SKM-1 treated with dmso at 0.1 percent for 144 hours (cell line): ENCODE measurements at regions not wholly inside any gene's neighbourhood (a gene's known extent, or its start where the extent isn't known, plus 50 kb on each side); places are given as distances from the start of the nearest gene placed in this dataset.

Source experiments
- DNase-seq: peaks from one replicate; lab custom pipeline; 2025; ENCODE audit not compliant: unreplicated experiment; lab: John Stamatoyannopoulos, UW

GRCh38 chr22:49078076-49078710 is 749.5 kb downstream of the BRD1 start:
- no peak for DNase-seq

- DNase-seq, result no peak
These were observed 750.1 kb downstream of the BRD1 start for GRCh38 chr22:49077586-49077985.

GRCh38 chr22:49077036-49077393 is 750.7 kb downstream of the BRD1 start:
- DNase-seq, result no peak

GRCh38 chr22:49076300-49077035 is 751.2 kb downstream of the BRD1 start:
- no peak for DNase-seq

- DNase-seq, result no peak
These were observed 752.5 kb downstream of the BRD1 start for GRCh38 chr22:49075150-49075549.

- DNase-seq, result no peak
These were observed 753.7 kb downstream of the BRD1 start for GRCh38 chr22:49073873-49074417.

- DNase-seq, result no peak
These were observed 754.6 kb downstream of the BRD1 start for GRCh38 chr22:49072996-49073645.

GRCh38 chr22:49070501-49070900 is 757.2 kb downstream of the BRD1 start:
- DNase-seq, result no peak

- DNase-seq, result no peak
These were observed 758.7 kb downstream of the BRD1 start for GRCh38 chr22:49068861-49069500.

GRCh38 chr22:49067504-49067903 is 760.2 kb downstream of the BRD1 start:
- no peak for DNase-seq

- DNase-seq, result no peak
These were observed 761.1 kb downstream of the BRD1 start for GRCh38 chr22:49066619-49067018.

GRCh38 chr22:49064836-49065235 is 762.8 kb downstream of the BRD1 start:
- no peak for DNase-seq

GRCh38 chr22:49063545-49063890 is 764.2 kb downstream of the BRD1 start:
- DNase-seq, result no peak

- DNase-seq, result no peak
These were observed 764.7 kb downstream of the BRD1 start for GRCh38 chr22:49062802-49063544.

- no peak for DNase-seq
These were observed 765.4 kb downstream of the BRD1 start for GRCh38 chr22:49062155-49062801.

GRCh38 chr22:49057910-49058309 is 769.8 kb downstream of the BRD1 start:
- no peak for DNase-seq

- DNase-seq, result no peak
These were observed 771.4 kb downstream of the BRD1 start for GRCh38 chr22:49056301-49056700.

GRCh38 chr22:49055406-49055805 is 772.3 kb downstream of the BRD1 start:
- DNase-seq, result no peak

GRCh38 chr22:49053578-49053977 is 774.1 kb downstream of the BRD1 start:
- DNase-seq, result no peak

GRCh38 chr22:49052560-49052959 is 775.1 kb downstream of the BRD1 start:
- no peak for DNase-seq
